ENCODE measurements at regions not wholly inside any gene's neighbourhood (a gene's known extent, or its start where the extent isn't known, plus 50 kb on each side); places are given as distances from the start of the nearest gene placed in this dataset.
"Not testable (repeated sequence)": the region's sequence is repeated elsewhere in the genome, so short reads cannot be mapped to it uniquely, and the experiment has no call there.

GRCh38 chr5:155530046-155530445 is 516.5 kb downstream of the KIF4B start:
- FAIRE-seq: no peak

GRCh38 chr5:155532621-155533311 is 519.2 kb downstream of the KIF4B start:
- FAIRE-seq: no peak

- FAIRE-seq: no peak
Observed at GRCh38 chr5:155540000-155540595, 526.5 kb downstream of the KIF4B start.

- FAIRE-seq: no peak
Observed at GRCh38 chr5:155546075-155546474, 532.5 kb downstream of the KIF4B start.

- no peak for FAIRE-seq
Observed at GRCh38 chr5:155554500-155554899, 540.9 kb downstream of the KIF4B start.

DNA sequence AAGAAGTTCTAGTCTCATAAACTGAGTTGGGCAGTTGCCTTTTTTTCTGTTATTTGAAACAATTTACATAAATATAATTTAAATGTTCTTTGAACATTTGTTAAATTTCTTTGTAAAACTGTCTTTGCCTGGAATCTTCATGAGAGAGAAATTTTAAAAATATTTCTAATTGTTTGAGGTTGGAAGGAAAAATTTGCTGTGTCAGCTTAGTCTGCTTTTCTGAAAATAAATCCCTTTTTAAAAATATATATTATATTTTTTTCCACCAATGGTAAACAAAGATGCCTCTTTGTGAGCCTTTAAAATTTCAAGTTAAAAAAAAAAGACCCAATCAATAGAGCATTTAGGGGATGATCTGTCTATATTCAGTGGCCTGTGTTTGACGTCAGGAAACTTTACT is 542.7 kb downstream of the KIF4B start:
- no peak for FAIRE-seq

DNA sequence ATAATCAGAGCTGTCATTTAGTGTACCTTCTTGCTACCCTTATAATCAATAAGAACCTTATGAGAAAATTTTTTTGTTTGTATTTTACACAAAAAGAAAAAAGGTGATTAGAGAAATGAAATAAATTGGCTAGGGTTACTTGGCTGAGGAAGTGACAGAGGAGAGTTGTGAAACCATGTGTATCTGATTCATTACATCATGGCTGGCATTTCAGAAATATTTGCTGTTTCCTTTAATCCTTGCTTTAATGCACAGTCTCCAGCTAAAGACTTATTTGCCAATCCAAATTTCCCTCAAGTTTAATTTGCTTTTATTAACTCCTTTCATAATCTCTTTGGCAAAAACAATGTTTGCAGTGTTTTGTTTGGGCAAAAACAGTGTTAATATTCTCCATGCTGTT is 543.1 kb downstream of the KIF4B start:
- FAIRE-seq: no peak

- FAIRE-seq: no peak
Observed at GRCh38 chr5:155562158-155562557, 548.6 kb downstream of the KIF4B start.

- FAIRE-seq: no peak
Observed at GRCh38 chr5:155564541-155564940, 551.0 kb downstream of the KIF4B start.

DNA sequence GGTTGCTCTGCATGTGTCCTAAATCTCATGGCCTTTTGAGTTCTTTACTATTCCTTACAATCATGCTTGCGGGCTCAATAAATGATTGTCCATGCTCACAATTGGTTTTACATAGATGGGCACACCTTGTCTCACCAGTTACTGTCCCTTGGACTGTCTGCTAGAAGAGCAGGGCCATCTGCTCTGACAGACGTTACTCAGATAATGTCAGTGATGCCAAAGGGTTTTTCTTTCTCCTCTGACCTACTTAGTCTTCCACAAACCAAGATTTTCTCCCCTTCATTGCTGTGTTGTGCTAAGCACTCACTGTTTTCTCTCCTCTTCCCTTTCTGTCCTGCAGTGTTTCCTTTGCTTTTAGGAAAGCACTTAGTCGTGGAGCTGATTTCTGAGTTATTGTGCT is 562.3 kb downstream of the KIF4B start:
- FAIRE-seq: no peak

- FAIRE-seq: not testable (repeated sequence)
Observed at GRCh38 chr5:155586808-155587207, 573.3 kb downstream of the KIF4B start.

DNA sequence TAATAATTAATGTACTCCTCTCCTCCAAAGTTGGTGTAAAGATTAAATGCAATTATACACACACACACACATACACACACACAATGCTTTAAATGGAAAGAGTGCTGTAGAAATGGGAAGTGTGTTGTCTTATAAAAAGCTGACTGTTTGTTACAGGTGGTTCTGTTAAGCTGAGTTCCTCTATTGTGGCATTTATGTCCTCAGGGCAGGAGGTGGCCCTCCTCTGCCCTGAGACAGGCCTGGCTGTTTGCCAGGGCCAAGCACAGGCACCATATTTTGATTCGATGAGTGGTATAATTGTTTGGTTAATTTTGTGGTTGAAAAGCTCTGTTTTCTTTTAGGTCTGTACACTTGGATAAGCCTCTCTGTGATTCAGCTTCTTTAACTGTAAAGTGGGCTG is 573.9 kb downstream of the KIF4B start:
- no peak for FAIRE-seq

GRCh38 chr5:155591273-155591672 is 577.7 kb downstream of the KIF4B start:
- no peak for FAIRE-seq

GRCh38 chr5:155594270-155594669 is 580.7 kb downstream of the KIF4B start:
- no peak for FAIRE-seq

DNA sequence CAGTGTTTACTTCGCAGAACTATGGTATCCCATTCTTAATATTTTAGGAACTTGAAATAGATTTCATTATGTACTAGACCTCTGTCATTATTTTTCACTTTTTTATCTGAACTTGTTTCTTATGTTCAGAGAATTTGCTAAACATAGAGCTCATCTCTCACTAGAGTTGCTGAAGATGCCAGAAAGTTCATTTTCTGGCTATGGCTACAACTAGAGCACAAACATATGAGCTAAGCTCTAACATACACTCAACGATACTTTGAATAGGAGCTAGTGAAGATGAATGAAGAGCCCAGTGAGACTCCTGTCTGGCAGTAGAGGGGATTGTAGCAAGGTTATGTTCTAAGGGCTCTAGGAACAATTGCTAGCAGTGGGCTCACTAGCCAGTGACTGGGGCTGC is 582.2 kb downstream of the KIF4B start:
- no peak for FAIRE-seq

- FAIRE-seq: no peak
Observed at GRCh38 chr5:155598552-155598951, 585.0 kb downstream of the KIF4B start.

- no peak for FAIRE-seq
Observed at GRCh38 chr5:155605920-155606319, 592.4 kb downstream of the KIF4B start.

DNA sequence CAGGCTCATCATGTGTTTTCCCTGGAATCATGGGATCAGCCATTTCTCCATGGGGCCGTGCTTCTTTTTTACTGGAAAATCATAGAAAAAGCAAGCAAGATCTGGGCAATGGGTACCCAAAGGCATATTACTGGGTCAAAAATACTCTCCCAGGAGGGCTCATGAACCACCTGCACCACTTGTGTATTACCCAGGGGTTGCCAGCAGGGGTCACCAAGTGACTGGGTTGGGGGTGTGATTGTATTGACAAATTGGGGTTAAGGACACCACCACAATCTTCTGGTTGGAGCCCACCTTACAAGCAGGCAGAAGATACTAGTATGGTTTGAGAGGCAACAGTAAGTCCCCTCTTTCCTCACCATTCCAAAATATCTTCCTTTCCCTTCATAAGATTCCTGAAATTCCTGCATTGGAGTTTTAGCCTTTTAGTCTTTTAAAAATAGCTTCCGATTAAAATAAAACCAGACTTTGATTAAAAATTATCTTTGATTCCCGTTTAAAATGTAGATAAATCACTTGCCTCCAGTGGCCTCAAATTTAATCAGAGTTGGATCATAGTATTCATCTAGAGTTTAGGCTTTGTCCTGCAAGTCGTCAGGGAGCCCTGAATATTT is 603.3 kb downstream of the KIF4B start:
- FAIRE-seq: no peak

- FAIRE-seq: peak; percentile 13
Observed at GRCh38 chr5:155619688-155620087, 606.1 kb downstream of the KIF4B start.

DNA sequence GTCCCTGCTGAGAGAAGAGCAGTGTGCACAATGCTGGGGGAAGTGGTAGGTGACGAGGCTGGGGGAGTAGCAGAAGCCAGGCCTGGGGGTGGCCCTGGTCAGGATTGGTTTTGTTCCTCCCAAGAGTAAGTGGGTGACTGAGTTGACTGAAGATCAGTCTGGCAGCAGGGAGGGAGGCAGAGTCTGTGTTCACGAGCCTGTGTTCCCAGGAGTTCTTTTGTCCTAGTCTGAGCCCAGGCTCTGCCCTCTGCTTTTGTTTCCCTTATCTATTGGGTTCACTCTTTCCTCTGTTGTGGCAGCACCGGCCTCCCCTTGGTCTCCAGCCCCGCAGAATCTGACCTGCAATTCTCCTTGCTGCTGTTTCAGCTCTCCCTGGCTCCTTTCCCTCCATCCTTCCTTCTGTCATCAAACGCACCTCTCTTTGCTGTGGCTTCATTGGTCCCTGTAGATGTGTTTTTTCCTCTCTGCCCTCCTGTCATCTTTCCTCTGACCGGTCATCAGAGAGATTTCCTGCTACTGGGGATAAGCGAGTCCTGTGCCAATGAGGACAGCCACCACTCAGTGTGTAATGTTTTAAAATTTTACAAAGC is 607.4 kb downstream of the KIF4B start:
- no peak for FAIRE-seq

- FAIRE-seq: no peak
Observed at GRCh38 chr5:155624597-155625241, 611.2 kb downstream of the KIF4B start.

- FAIRE-seq: no peak
Observed at GRCh38 chr5:155625315-155625714, 611.8 kb downstream of the KIF4B start.

- FAIRE-seq: no peak
Observed at GRCh38 chr5:155625897-155626543, 612.5 kb downstream of the KIF4B start.

Data from islet of Langerhans (tissue), 1 donor.